ENCODE measurements at regions not wholly inside any gene's neighbourhood (a gene's known extent, or its start where the extent isn't known, plus 50 kb on each side); places are given as distances from the start of the nearest gene placed in this dataset.
"Not testable (repeated sequence)": the region's sequence is repeated elsewhere in the genome, so short reads cannot be mapped to it uniquely, and the experiment has no call there.

DNA sequence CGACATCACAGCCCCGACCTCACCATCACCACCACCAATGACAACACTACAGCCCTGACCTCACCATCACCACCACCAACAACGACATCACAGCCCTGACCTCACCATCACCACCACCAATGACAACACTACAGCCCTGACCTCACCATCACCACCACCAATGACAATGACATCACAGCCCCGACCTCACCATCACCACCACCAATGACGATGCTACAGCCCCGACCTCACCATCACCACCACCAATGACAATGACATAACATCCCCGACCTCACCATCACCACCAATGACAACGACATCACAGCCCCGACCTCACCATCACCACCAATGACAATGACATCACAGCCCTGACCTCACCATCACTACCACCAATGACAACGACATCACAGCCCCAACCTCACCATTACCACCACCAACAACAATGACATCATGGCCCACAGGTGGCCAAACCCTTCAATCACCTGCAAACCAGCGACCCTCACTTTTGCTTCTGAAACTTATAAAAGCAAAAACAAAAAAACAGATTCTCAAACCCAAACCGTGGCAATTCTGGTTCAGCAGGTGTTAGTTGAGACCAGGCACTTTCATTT is 70.7 kb upstream of the TMEM18 start:
- TF ChIP-seq, protein P1, sequence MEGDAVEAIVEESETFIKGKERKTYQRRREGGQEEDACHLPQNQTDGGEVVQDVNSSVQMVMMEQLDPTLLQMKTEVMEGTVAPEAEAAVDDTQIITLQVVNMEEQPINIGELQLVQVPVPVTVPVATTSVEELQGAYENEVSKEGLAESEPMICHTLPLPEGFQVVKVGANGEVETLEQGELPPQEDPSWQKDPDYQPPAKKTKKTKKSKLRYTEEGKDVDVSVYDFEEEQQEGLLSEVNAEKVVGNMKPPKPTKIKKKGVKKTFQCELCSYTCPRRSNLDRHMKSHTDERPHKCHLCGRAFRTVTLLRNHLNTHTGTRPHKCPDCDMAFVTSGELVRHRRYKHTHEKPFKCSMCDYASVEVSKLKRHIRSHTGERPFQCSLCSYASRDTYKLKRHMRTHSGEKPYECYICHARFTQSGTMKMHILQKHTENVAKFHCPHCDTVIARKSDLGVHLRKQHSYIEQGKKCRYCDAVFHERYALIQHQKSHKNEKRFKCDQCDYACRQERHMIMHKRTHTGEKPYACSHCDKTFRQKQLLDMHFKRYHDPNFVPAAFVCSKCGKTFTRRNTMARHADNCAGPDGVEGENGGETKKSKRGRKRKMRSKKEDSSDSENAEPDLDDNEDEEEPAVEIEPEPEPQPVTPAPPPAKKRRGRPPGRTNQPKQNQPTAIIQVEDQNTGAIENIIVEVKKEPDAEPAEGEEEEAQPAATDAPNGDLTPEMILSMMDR (IDR thresholded peaks at IDR 0.05; ENCODE audit: extremely low read depth, missing control alignments): no peak
- DNase-seq (ENCODE audit: low spot score): no peak

DNA sequence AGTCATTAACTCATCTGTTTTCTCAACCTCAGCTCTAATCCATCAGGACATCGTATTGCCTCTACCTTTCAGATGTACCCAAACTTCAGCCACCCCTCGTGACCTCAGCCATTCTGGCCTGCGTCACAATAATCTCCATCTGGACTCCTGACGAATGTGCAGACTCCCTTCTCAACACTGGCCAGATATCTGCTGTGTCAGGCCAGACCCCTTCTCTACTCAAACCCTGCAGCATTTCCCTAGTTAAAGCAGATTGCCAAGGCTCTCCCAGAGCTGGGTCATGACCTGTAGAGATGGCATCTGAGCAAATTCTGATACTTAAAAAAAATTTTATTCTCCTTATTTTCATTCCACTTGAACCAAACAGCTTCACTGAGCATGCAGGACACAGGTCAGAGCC is 69.5 kb upstream of the TMEM18 start:
- DNase-seq (ENCODE audit: low spot score): no peak
- TF ChIP-seq, protein P1 (IDR thresholded peaks at IDR 0.05; ENCODE audit: extremely low read depth, missing control alignments): no peak

DNA sequence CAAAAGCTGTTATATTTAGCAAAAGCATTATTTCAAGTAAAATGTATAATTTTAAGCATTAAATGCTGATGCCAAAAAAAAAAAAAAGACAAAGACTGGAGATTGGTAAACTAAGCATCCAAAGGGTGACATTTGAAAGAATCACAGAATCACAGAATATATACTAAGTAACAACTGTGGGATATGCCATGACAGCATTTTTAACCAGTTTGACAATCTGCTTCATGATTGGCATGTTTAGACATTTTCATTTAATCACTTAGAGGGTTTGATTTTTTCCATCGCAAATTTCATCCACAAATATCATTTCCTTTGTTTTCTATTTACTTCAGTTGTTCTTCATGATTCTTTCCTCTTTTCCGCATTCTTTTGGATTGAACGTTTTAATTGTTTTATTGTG is 66.9 kb upstream of the TMEM18 start:
- TF ChIP-seq, protein P1 (IDR thresholded peaks at IDR 0.05; ENCODE audit: extremely low read depth, missing control alignments): no peak
- no peak for DNase-seq (ENCODE audit: low spot score)

DNA sequence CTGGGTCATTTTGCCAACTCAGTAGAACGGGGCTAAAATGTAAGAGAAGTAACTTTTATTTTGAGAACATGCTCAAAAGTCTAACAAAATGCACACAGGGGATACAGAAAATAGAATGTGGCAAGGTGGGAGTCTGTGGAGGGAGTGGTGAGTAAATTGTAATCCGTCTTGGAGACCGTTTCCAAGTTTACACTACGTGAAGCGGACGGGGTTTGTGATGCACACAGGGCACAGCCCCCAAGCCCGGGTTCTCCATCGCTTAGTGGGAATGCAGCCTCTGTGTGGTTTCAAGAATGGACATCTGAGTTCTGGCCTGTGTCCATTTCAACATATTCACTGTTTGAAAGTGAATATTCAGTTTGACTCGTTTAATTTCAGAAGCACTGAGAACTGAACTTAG is 65.0 kb upstream of the TMEM18 start:
- TF ChIP-seq, protein P1 (IDR thresholded peaks at IDR 0.05; ENCODE audit: extremely low read depth, missing control alignments): no peak
- DNase-seq (ENCODE audit: low spot score): no peak

DNA sequence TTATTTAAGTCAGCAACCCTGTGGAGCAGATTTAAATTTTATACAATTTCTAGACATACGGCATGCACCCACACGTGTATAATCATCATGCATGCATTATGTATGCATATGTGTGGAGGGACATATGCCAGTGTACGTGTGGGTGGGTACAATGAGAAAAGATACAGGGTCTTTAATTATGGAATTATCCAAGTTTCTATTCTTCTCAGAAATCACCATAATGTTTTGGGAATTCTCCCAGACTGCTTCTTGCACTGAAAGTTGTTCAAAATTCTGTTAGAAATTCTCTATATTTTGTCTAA is 63.9 kb upstream of the TMEM18 start:
- DNase-seq (ENCODE audit: low spot score): no peak
- TF ChIP-seq, protein P1 (IDR thresholded peaks at IDR 0.05; ENCODE audit: extremely low read depth, missing control alignments): no peak

DNA sequence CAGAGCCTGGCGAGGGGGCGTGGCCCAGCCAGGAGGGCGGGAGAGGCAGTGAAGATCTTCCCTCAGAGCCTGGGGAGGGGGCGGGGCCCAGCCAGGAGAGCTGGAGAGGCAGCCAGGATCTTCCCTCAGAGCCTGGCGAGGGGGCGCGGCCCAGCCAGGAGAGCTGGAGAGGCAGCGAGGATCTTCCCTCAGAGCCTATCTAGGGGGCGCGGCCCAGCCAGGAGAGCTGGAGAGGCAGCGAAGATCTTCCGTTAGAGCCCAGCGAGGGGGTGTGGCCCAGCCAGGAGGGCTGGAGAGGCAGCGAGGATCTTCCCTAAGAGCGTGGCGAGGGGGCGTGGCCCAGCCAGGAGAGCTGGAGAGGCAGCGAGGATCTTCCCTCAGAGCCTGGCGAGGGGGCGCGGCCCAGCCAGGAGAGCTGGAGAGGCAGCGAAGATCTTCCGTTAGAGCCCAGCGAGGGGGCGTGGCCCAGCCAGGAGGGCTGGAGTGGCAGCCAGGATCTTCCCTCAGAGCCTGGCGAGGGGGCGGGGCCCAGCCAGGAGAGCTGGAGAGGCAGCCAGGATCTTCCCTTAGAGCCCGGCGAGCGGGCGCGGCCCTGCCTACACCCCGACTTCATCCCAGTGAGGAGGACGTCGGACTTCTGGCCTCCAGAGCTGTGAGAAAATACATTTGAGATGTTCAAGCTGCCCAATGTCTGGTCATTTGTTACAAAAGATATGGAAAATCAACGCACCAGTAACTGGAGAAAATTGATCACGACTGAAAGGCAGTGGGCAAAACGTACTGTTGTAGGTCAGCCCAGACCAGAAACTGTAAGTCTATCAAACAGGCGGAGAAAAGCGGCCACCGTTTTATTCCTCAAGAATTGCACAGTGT is 63.4 kb upstream of the TMEM18 start:
- DNase-seq (ENCODE audit: low spot score): peak; percentile 61

DNA sequence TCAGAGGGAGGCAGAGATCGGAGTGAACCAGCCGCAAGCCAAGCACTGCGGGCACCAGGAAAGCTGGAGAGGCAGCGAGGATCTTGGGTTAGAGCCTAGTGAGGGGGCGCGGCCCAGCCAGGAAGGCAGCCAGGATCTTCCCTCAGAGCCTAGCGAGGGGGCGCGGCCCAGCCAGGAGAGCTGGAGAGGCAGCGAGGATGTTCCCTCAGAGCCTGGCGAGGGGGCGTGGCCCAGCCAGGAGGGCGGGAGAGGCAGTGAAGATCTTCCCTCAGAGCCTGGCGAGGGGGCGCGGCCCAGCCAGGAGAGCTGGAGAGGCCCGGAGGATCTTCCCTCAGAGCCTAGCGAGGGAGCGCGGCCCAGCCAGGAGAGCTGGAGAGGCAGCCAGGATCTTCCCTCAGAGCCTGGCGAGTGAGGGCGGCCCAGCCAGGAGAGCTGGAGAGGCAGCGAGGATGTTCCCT is 62.7 kb upstream of the TMEM18 start:
- not testable (repeated sequence) for DNase-seq (ENCODE audit: low spot score)

DNA sequence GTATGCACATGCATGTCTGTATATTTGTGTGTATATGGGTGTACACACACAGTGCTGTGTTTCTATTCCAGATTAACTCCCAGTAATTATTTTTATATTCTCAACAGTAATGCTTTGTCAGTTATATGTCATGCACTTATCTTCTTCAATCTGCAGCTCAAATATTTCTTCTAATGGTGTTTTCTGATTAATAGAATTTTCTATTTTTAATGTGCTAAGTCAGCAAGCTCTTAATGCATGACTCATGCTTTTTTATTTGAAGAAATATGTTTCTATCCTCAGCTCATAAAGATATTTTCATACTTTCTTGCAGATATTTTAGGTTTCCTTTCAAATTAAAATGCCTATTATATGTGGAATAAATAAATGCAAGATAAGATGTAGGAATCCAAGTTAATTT is 59.7 kb upstream of the TMEM18 start:
- TF ChIP-seq, protein P1 (IDR thresholded peaks at IDR 0.05; ENCODE audit: extremely low read depth, missing control alignments): no peak
- DNase-seq (ENCODE audit: low spot score): no peak

Measured in GM20000 (cell line).